ENCODE measurements at regions not wholly inside any gene's neighbourhood (a gene's known extent, or its start where the extent isn't known, plus 50 kb on each side); places are given as distances from the start of the nearest gene placed in this dataset.
"Not testable (repeated sequence)": the region's sequence is repeated elsewhere in the genome, so short reads cannot be mapped to it uniquely, and the experiment has no call there.

DNA sequence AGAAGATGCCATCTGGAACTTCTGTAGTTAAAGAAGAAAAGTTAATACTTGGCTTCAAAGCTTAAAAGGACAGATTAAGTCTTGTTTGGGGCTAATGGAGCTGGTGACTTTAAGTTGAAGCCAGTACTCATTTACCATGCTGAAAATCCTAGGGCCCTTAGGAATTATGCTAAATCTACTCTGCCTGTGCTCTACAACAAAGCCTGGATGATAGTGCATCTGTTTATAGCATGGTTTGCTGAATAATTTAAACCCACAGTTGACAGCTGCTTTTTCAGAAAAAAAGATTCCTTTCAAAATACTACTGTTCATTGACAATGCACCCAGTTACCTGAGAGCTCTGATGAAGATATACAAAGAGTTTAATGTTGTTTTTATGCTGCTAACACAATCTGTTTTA, 393.5 kb downstream of the MAT2B start:
- Histone ChIP-seq H3K36me3 (replicated peaks in 1 of 2; ENCODE audit: control extremely low read depth in 1 of 2, control insufficient read depth in 1 of 2, extremely low read depth in 1 of 2, insufficient read depth in 2 of 2, low read length in 1 of 2) (no peaks in the 10 kb centered on the region), H3K4me3 (ENCODE audit: control extremely low read depth in 1 of 5, extremely low read depth in 1 of 5, insufficient read depth in 1 of 5, low read depth in 2 of 5, low read length in 4 of 5) (no peak overlapping the region), H4K20me1 (ENCODE audit: control insufficient read depth, insufficient read depth, low read length, poor library complexity, severe bottlenecking) (no peaks in the 10 kb centered on the region), H3K9ac (ENCODE audit: low read length) (no peak overlapping the region), H3K9me3 (ENCODE audit: control extremely low read depth in 1 of 3, control insufficient read depth in 2 of 3, insufficient read depth in 1 of 3, low read length in 2 of 3) (peaks cover 0 to 3% (median 2%) of the 10 kb centered on the region in 3 donors), H3K4me2 (replicated peaks; ENCODE audit: low read depth, low read length, poor library complexity, severe bottlenecking) (no peak overlapping the region), H2AFZ (ENCODE audit: insufficient read depth, low read depth, low read length, poor library complexity, severe bottlenecking) (peak overlapping the region; percentile 43), H3K79me2 (ENCODE audit: control insufficient read depth, insufficient read depth, low read length) (no peaks in the 10 kb centered on the region), H3K4me1 (ENCODE audit: control insufficient read depth in 2 of 2, insufficient read depth in 2 of 2, low read length in 2 of 2) (peaks cover 8 to 20% of the 10 kb centered on the region in 2 donors), H3K27me3 (replicated peaks in 1 of 4; ENCODE audit: control extremely low read depth in 1 of 4, control insufficient read depth in 3 of 4, insufficient read depth in 4 of 4, low read length in 3 of 4) (no peaks in the 10 kb centered on the region), H3K27ac (ENCODE audit: low read length in 2 of 2) (no peak overlapping the region)
- Mint-ChIP-seq H3K4me1 (peaks cover 35% of the 10 kb centered on the region), H3K9me3 (ENCODE audit: insufficient read depth) (no peaks in the 10 kb centered on the region), H3K4me3 (no peak overlapping the region), H3K27ac (no peak overlapping the region), H3K27me3 (no peaks in the 10 kb centered on the region)
- ATAC-seq (ENCODE audit: low read depth) (no peak), DNase-seq (no peak)
- intact Hi-C loops (cut with micrococcal nuclease), result no loop called here
- POLR2A ChIA-PET, result no interaction called here
- CTCF ChIA-PET, result interaction anchor here (0.7 to 1.5 kb wide), 4 partner anchors 10 to 203 kb away, joined by 3 to 5 read pairs (median 3); no protein-coding TSS in a partner anchor
- TF ChIP-seq EZH2 (IDR thresholded peaks at IDR 0.05; ENCODE audit: borderline replicate concordance, insufficient read depth, low read depth, low read length, poor library complexity, severe bottlenecking), result no peak
- TF ChIP-seq, protein P1, sequence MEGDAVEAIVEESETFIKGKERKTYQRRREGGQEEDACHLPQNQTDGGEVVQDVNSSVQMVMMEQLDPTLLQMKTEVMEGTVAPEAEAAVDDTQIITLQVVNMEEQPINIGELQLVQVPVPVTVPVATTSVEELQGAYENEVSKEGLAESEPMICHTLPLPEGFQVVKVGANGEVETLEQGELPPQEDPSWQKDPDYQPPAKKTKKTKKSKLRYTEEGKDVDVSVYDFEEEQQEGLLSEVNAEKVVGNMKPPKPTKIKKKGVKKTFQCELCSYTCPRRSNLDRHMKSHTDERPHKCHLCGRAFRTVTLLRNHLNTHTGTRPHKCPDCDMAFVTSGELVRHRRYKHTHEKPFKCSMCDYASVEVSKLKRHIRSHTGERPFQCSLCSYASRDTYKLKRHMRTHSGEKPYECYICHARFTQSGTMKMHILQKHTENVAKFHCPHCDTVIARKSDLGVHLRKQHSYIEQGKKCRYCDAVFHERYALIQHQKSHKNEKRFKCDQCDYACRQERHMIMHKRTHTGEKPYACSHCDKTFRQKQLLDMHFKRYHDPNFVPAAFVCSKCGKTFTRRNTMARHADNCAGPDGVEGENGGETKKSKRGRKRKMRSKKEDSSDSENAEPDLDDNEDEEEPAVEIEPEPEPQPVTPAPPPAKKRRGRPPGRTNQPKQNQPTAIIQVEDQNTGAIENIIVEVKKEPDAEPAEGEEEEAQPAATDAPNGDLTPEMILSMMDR (IDR thresholded peaks at IDR 0.05), result no peak

DNA sequence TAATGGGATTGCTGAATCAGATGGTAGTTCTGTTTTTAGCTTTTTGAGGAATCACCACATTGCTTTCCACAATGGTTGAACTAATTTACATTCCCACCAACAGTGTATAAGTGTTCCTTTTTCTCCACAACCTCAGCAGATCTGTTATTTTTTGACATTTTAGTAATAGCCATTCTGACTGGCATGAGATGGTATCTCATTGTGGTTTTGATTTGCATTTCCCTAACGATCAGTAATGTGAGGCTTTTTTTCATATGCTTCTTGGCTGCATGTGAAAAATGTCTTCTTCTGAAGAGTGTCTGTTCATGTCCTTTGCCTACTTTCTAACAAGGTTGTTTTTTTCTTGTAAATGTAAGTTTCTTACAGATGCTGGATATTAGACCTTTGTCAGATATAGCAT, 402.4 kb downstream of the MAT2B start:
- intact Hi-C loops (cut with micrococcal nuclease), result loop anchor here (1.0 kb wide), 1 partner anchor 8 kb away; no protein-coding TSS in a partner anchor
- Mint-ChIP-seq H3K27ac (peak overlapping the region; percentile 94), H3K4me1 (peaks cover 47% of the 10 kb centered on the region), H3K4me3 (peak overlapping the region; percentile 69)
- Histone ChIP-seq H3K9ac (ENCODE audit: low read length) (peak overlapping the region; percentile 23), H3K4me2 (replicated peaks; ENCODE audit: low read depth, low read length, poor library complexity, severe bottlenecking) (peak overlapping the region; percentile 58), H3K4me1 (ENCODE audit: control insufficient read depth in 2 of 2, insufficient read depth in 2 of 2, low read length in 2 of 2) (peaks cover 30 to 31% of the 10 kb centered on the region in 2 donors), H2AFZ (ENCODE audit: insufficient read depth, low read depth, low read length, poor library complexity, severe bottlenecking) (peak overlapping the region; percentile 53), H3K27ac (ENCODE audit: low read length in 2 of 2) (peak overlapping the region; percentile 57 to 79), H3K4me3 (ENCODE audit: control extremely low read depth in 1 of 5, extremely low read depth in 1 of 5, insufficient read depth in 1 of 5, low read depth in 2 of 5, low read length in 4 of 5) (peak overlapping the region in 1 of 5 experiments; percentile 12)
- H4K20me1 ChIP-seq (ENCODE audit: control insufficient read depth, insufficient read depth, low read length, poor library complexity, severe bottlenecking); POLR2A ChIA-PET; H3K79me2 ChIP-seq (ENCODE audit: control insufficient read depth, insufficient read depth, low read length); H3K9me3 Mint-ChIP-seq (ENCODE audit: insufficient read depth); H3K9me3 ChIP-seq (ENCODE audit: control extremely low read depth in 1 of 3, control insufficient read depth in 2 of 3, insufficient read depth in 1 of 3, low read length in 2 of 3); CTCF ChIA-PET; H3K27me3 ChIP-seq (replicated peaks in 1 of 4; ENCODE audit: control extremely low read depth in 1 of 4, control insufficient read depth in 3 of 4, insufficient read depth in 4 of 4, low read length in 3 of 4); H3K27me3 Mint-ChIP-seq; H3K36me3 ChIP-seq (replicated peaks in 1 of 2; ENCODE audit: control extremely low read depth in 1 of 2, control insufficient read depth in 1 of 2, extremely low read depth in 1 of 2, insufficient read depth in 2 of 2, low read length in 1 of 2): not testable (repeated sequence)
- WGBS (ENCODE audit: insufficient coverage), result 0% methylated on average over 1 of the region's 1 CpG
- DNase-seq (peak; percentile 41), ATAC-seq (ENCODE audit: low read depth) (peak; percentile 80)
